Calu3 (cell line): ENCODE measurements at regions not wholly inside any gene's neighbourhood (a gene's known extent, or its start where the extent isn't known, plus 50 kb on each side); places are given as distances from the start of the nearest gene placed in this dataset.

Experiments used
- BruUV-seq: library from RNA; stranded (reverse); fragments of 400-500 nt; replicated peaks from 2 replicates; lab custom pipeline; 2021; lab: Mats Ljungman, UMichigan
- CTCF ChIA-PET: fragments of 300-600 bp; sonication (Branson Sonifier 250); formaldehyde crosslinking; loops from one replicate; lab custom pipeline; 2022; ENCODE audit warnings: antibody characterized with exemption; lab: Charles Lee
- DNase-seq: peaks from one replicate; pipeline ENCODE4 v3.0.0; 2022
- H3K27ac Mint-ChIP-seq: one replicate; pipeline ENCODE4 v1.8.0; 2022; ENCODE audit warnings: mixed read lengths; ENCODE audit not compliant: unreplicated experiment
- H3K27me3 Mint-ChIP-seq: one replicate; pipeline ENCODE4 v1.8.0; 2022; ENCODE audit warnings: mixed read lengths; ENCODE audit not compliant: unreplicated experiment
- H3K36me3 Mint-ChIP-seq: one replicate; pipeline ENCODE4 v1.8.0; 2022; ENCODE audit warnings: mild to moderate bottlenecking, moderate library complexity, mixed read lengths; ENCODE audit not compliant: insufficient read depth, unreplicated experiment
- H3K4me1 Mint-ChIP-seq: one replicate; pipeline ENCODE4 v1.8.0; 2022; ENCODE audit warnings: mild to moderate bottlenecking, low read depth, mixed read lengths; ENCODE audit not compliant: unreplicated experiment
- H3K4me3 Mint-ChIP-seq: one replicate; pipeline ENCODE4 v1.8.0; 2022; ENCODE audit warnings: mild to moderate bottlenecking, low read depth, moderate library complexity, mixed read lengths; ENCODE audit not compliant: unreplicated experiment
- H3K9me3 Mint-ChIP-seq: one replicate; pipeline ENCODE4 v1.8.0; 2022; ENCODE audit warnings: low read depth, mixed read lengths; ENCODE audit not compliant: unreplicated experiment
- intact Hi-C: fragments of 100-400 bp; cut with micrococcal nuclease; formaldehyde crosslinking; loops from one replicate; pipeline ENCODE4 v1.10.0; 2022; ENCODE audit not compliant: unreplicated experiment
- TF ChIP-seq, protein P1 (sequence below): fragments of 200-600 bp; IDR thresholded peaks from one replicate; pipeline ENCODE4 v1.8.0; 2022; ENCODE audit warnings: antibody characterized with exemption; ENCODE audit not compliant: unreplicated experiment

DNA sequence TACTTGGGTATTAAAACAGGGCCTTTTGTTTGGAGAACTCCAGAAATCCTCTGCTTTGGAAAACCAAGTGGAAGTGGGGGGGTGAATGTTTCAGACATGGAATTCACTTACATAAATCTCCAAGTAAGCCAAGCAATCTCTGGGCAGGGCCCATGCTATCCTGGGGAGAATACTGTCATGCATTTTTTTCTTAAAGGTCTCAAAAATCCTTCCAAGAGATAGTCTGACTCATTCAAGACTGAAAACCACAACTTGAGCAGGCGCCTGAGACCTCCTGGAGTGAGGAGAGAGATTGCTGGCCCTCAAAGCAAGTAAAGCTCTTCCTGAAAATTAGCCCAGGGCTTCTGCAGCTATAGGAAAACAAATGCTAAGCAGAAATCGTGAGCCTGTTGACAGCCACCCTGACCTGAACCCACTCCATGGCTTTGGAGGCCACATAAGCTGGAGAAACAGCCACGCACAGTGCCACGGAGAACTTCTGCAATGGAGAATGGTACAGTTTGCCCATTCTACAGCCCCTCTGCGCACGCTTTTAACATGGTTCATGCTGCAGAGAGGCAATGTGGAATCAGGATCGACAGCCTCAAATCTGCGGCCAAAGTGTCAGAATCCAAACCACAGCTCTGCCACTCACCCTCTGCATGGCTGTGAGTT, 203.1 kb upstream of the AUTS2 start:
- TF ChIP-seq, protein P1, sequence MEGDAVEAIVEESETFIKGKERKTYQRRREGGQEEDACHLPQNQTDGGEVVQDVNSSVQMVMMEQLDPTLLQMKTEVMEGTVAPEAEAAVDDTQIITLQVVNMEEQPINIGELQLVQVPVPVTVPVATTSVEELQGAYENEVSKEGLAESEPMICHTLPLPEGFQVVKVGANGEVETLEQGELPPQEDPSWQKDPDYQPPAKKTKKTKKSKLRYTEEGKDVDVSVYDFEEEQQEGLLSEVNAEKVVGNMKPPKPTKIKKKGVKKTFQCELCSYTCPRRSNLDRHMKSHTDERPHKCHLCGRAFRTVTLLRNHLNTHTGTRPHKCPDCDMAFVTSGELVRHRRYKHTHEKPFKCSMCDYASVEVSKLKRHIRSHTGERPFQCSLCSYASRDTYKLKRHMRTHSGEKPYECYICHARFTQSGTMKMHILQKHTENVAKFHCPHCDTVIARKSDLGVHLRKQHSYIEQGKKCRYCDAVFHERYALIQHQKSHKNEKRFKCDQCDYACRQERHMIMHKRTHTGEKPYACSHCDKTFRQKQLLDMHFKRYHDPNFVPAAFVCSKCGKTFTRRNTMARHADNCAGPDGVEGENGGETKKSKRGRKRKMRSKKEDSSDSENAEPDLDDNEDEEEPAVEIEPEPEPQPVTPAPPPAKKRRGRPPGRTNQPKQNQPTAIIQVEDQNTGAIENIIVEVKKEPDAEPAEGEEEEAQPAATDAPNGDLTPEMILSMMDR, result no peak
- CTCF ChIA-PET, result no interaction called here
- Mint-ChIP-seq H3K4me1 (no peaks in the 10 kb centered on the region), H3K27ac (no peak overlapping the region), H3K9me3 (peaks cover 9% of the 10 kb centered on the region), H3K4me3 (no peak overlapping the region), H3K36me3 (no peaks in the 10 kb centered on the region), H3K27me3 (no peaks in the 10 kb centered on the region)
- intact Hi-C loops, result no loop called here
- BruUV-seq, result no TSS peak
- DNase-seq, result no peak

DNA sequence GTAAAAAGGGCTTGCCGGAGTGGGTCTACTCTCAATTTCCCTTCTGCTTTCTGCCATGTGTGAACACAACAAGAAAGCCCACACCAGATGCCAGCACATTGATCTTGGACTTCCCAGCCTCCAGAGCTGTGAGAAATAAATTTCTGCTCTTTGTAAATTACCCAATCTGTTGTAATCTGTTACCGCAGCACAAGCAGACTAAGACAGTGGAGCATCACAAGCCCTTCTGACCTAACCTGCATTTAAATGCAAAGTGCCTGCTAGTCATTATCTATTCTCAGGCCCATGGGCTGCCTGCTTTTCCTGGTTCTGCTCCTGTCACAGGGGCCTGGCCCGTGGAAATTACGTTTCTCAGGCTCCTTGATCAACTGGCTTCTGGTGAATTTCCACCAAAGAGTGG, 199.3 kb upstream of the AUTS2 start:
- no peaks in the 10 kb centered on the region for H3K36me3 Mint-ChIP-seq
- intact Hi-C loops, result no loop called here
- no peaks in the 10 kb centered on the region for H3K27me3 Mint-ChIP-seq
- H3K4me1 Mint-ChIP-seq, result no peaks in the 10 kb centered on the region
- H3K27ac Mint-ChIP-seq, result no peak overlapping the region
- DNase-seq, result no peak
- peaks cover 6% of the 10 kb centered on the region for H3K9me3 Mint-ChIP-seq
- no peak overlapping the region for H3K4me3 Mint-ChIP-seq
- CTCF ChIA-PET, result no interaction called here
- TF ChIP-seq, protein P1, result no peak
- no TSS peak for BruUV-seq

DNA sequence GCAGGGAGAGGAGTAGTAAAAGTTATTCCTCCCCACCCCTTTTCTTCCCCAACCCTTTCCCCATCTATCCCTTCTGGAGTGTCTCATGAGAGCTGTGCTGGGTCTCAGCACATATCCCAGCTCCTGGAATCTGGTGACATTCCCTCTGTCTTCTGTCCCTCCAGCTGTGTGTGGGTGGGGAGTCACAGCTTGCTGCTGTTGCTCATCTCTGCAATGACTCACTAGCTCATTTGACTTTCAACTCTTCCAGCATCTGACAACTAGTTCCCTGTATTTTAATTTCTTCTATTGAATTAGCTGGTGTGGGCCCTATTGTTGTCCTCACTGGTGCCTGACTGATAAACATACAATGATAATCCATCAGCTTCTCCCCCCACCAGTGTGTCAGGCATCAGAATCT, 198.9 kb upstream of the AUTS2 start:
- DNase-seq, result no peak
- H3K27me3 Mint-ChIP-seq, result no peaks in the 10 kb centered on the region
- no TSS peak for BruUV-seq
- H3K27ac Mint-ChIP-seq, result no peak overlapping the region
- no peaks in the 10 kb centered on the region for H3K36me3 Mint-ChIP-seq
- CTCF ChIA-PET, result no interaction called here
- H3K4me3 Mint-ChIP-seq, result no peak overlapping the region
- TF ChIP-seq, protein P1, result no peak
- intact Hi-C loops, result no loop called here
- no peaks in the 10 kb centered on the region for H3K4me1 Mint-ChIP-seq
- H3K9me3 Mint-ChIP-seq, result peaks cover 6% of the 10 kb centered on the region

DNA sequence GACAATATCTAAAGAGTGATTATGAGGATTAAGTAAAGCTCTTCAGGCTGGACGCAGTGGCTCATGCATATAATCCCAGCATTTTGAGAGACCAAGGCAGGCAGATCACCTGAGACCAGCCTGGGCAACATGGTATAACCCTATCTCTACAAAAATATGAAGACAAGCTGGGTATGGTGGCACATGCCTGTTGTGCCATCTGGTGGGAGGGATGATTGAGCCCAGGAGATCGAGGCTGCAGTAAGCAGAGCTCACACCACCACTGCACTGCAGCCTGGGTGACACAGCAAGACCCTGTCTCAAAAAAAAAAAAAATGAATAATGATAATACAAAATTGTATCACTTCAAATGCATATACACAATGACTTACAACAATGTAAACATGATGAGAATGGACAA, 195.6 kb upstream of the AUTS2 start:
- Mint-ChIP-seq H3K9me3 (peaks cover 3% of the 10 kb centered on the region), H3K27me3 (no peaks in the 10 kb centered on the region), H3K27ac (no peak overlapping the region), H3K36me3 (no peaks in the 10 kb centered on the region), H3K4me1 (no peaks in the 10 kb centered on the region), H3K4me3 (no peak overlapping the region)
- CTCF ChIA-PET, result no interaction called here
- TF ChIP-seq, protein P1, result no peak
- BruUV-seq, result no TSS peak
- DNase-seq, result no peak
- intact Hi-C loops, result no loop called here
